GM12878 (cell line): ENCODE measurements at regions not wholly inside any gene's neighbourhood (a gene's known extent, or its start where the extent isn't known, plus 50 kb on each side); places are given as distances from the start of the nearest gene placed in this dataset.

ENCODE experiments used
- ATAC-seq: fragments of 200-7000 bp; cut with Tn5 transposase; 3 replicates; pipeline ENCODE4 v1.9.1; 2020; ENCODE audit warnings: mild to moderate bottlenecking, moderate library complexity
- BruUV-seq: library from RNA; stranded (reverse); fragments of 400-500 nt; replicated peaks from 2 replicates; lab custom pipeline; 2021; lab: Mats Ljungman, UMichigan
- CTCF ChIA-PET: fragments of 300-600 bp; sonication (Branson Sonifier 250); formaldehyde crosslinking; extraction: SDS; loops from one replicate; lab custom pipeline; 2021; ENCODE audit warnings: inconsistent platforms; lab: Yijun Ruan, JAX
- POLR2A ChIA-PET: fragments of 350-600 bp; formaldehyde crosslinking; extraction: SDS; loops from one replicate; lab custom pipeline; 2021; ENCODE audit warnings: inconsistent platforms; lab: Charles Lee
- RAD21 ChIA-PET: fragments of 300-600 bp; sonication (Branson Sonifier 250); formaldehyde crosslinking; loops from one replicate; lab custom pipeline; 2023; ENCODE audit warnings: antibody characterized with exemption; ENCODE audit not compliant: unreplicated experiment; lab: Charles Lee
- SMC1A ChIA-PET: fragments of 300-600 bp; sonication (Branson Sonifier 250); formaldehyde crosslinking; loops from one replicate; lab custom pipeline; 2023; ENCODE audit not compliant: unreplicated experiment, uncharacterized antibody; lab: Charles Lee
- DNase-seq: peaks from one replicate; pipeline ENCODE4 v3.0.0-alpha.2; 2011; ENCODE audit warnings: low read depth, low spot score
- FAIRE-seq: peaks from 3 replicates; lab custom pipeline; 2011; peaks lifted over from hg19 to GRCh38; lab: Jason Lieb, UNC
- H2AFZ ChIP-seq: 2 replicates; pipeline ENCODE4 v1.6.0; 2011; ENCODE audit warnings: low read depth, low read length, control low read depth; ENCODE audit not compliant: control insufficient read depth
- H3K27ac ChIP-seq: 2 replicates; pipeline ENCODE4 v1.5.1; 2011; ENCODE audit warnings: control low read depth; ENCODE audit not compliant: control insufficient read depth, insufficient read depth
- H3K27me3 ChIP-seq, 2 experiments: replicated peaks in 1 of 2; 2 replicates each; pipeline versions ENCODE4 v1.6.0 to v1.6.1; 2011; ENCODE audit warnings: low read length in 1 of 2; ENCODE audit not compliant: control insufficient read depth in 2 of 2, insufficient read depth in 2 of 2
- H3K36me3 ChIP-seq, 2 experiments: 2 replicates each; pipeline ENCODE4 v1.5.1; 2011; ENCODE audit warnings: low read length in 1 of 2; ENCODE audit not compliant: control insufficient read depth in 2 of 2, insufficient read depth in 2 of 2
- H3K4me1 ChIP-seq: 2 replicates; pipeline ENCODE4 v1.6.1; 2011; ENCODE audit warnings: mild to moderate bottlenecking, low read length, moderate library complexity, mixed read lengths; ENCODE audit not compliant: control insufficient read depth, insufficient read depth
- H3K4me2 ChIP-seq: 2 replicates; pipeline ENCODE4 v1.6.0; 2011; ENCODE audit warnings: control low read depth; ENCODE audit not compliant: control insufficient read depth, insufficient read depth
- H3K4me3 ChIP-seq: fragments of 200-600 bp; sonication (generic); 2 replicates; pipeline ENCODE4 v1.5.1; 2016
- H3K79me2 ChIP-seq: 2 replicates; pipeline ENCODE4 v1.6.0; 2011; ENCODE audit warnings: low read length; ENCODE audit not compliant: control insufficient read depth, insufficient read depth
- H3K9ac ChIP-seq: 2 replicates; pipeline ENCODE4 v1.8.0; 2011; ENCODE audit warnings: low read length, control low read depth, mixed read lengths; ENCODE audit not compliant: control insufficient read depth, insufficient read depth
- H3K9me3 ChIP-seq: replicated peaks from 3 replicates; pipeline ENCODE4 v1.5.1; 2011; ENCODE audit warnings: mild to moderate bottlenecking, low read length; ENCODE audit not compliant: control insufficient read depth, insufficient read depth
- H4K20me1 ChIP-seq: 2 replicates; pipeline ENCODE4 v1.6.0; 2011; ENCODE audit not compliant: control insufficient read depth, insufficient read depth
- BCL11A ChIP-seq: IDR thresholded peaks from 2 replicates; pipeline ENCODE4 v1.6.1; 2011; ENCODE audit warnings: low read depth, low read length
- EZH2 ChIP-seq: IDR thresholded peaks from 2 replicates; pipeline ENCODE4 v1.6.1; 2012; ENCODE audit warnings: low read depth, mild to moderate bottlenecking, control low read depth, inconsistent platforms, low read length, borderline replicate concordance; ENCODE audit not compliant: control insufficient read depth
- HSF1 ChIP-seq: fragments of 150-350 bp; IDR thresholded peaks from 2 replicates; pipeline ENCODE4 v1.6.1; 2014; ENCODE audit warnings: mild to moderate bottlenecking, low read depth, low read length
- JUNB ChIP-seq: IDR thresholded peaks from 2 replicates; pipeline ENCODE4 v1.6.1; 2016; ENCODE audit warnings: antibody characterized with exemption, mild to moderate bottlenecking
- PBX3 ChIP-seq: IDR thresholded peaks from 2 replicates; pipeline ENCODE4 v1.6.1; 2011; ENCODE audit warnings: mild to moderate bottlenecking, low read depth, low read length, moderate library complexity; ENCODE audit not compliant: insufficient replicate concordance
- PKNOX1 ChIP-seq: fragments of 450-650 bp; IDR thresholded peaks from 2 replicates; pipeline ENCODE4 v1.6.1; 2016; ENCODE audit warnings: mild to moderate bottlenecking
- YBX1 ChIP-seq: fragments of 450-650 bp; IDR thresholded peaks from 2 replicates; pipeline ENCODE4 v1.6.1; 2016; ENCODE audit warnings: antibody characterized with exemption
- WGBS: methylation state at CpG from one replicate; pipeline ENCODE4 v1.1.6; 2016; ENCODE audit warnings: low lambda C conversion rate; ENCODE audit not compliant: insufficient replicate concordance, insufficient coverage; ENCODE audit errors: missing lambda C conversion rate; 5-methylcytosine and 5-hydroxymethylcytosine counted together
- in situ Hi-C: fragments of 300-500 bp; cut with MboI; formaldehyde crosslinking; loops from 9 replicates; pipeline ENCODE4 v1.14.3; 2018; ENCODE audit warnings: mixed read lengths
- intact Hi-C: fragments of 100-400 bp; cut with micrococcal nuclease; formaldehyde crosslinking; loops from one replicate; pipeline ENCODE4 v1.14.2; 2022; ENCODE audit not compliant: unreplicated experiment

DNA sequence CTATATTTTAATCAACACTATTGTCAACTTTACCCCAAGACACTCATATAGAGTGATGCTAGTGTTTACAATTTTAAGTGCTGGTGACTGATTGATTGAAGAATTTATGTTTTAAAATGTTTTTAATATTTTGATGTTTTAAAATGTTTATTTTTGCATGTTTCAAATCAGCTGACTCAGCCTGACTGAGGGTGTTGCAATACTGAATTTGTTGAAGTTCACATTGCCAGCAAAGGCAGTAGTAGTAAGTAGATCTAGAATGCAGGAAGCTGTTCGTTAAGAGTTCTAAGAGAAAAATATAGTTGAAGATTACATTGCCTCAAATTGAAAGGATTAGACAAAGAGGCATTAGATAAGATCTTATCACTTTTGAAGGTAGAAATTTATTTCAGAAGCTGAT is 977.6 kb downstream of the IGSF11 start:
- no peaks in the 10 kb centered on the region for H4K20me1 ChIP-seq
- TF ChIP-seq JUNB: no peak
- no peak for TF ChIP-seq PBX3
- no peak for TF ChIP-seq HSF1
- TF ChIP-seq BCL11A: no peak
- no peak for TF ChIP-seq PKNOX1
- TF ChIP-seq EZH2: no peak
- no peak for TF ChIP-seq YBX1
- H3K9me3 ChIP-seq: no peaks in the 10 kb centered on the region
- BruUV-seq: no TSS peak
- intact Hi-C loops: no loop called here
- in situ Hi-C loops: no loop called here
- no peaks in the 10 kb centered on the region for H3K4me1 ChIP-seq
- H3K79me2 ChIP-seq: no peaks in the 10 kb centered on the region
- ATAC-seq (no peak), FAIRE-seq (no peak), DNase-seq (no peak)
- ChIA-PET CTCF (interaction anchor here (1.4 kb wide), 1 partner anchor 68 kb away, joined by 3 read pairs; no protein-coding TSS in a partner anchor), SMC1A (no interaction called here), RAD21 (no interaction called here), POLR2A (no interaction called here)
- WGBS: 4% methylated on average over 1 of the region's 1 CpG
- H3K27ac ChIP-seq: no peak overlapping the region
- no peak overlapping the region for H2AFZ ChIP-seq
- H3K36me3 ChIP-seq: no peaks in the 10 kb centered on the region
- H3K9ac ChIP-seq: no peak overlapping the region
- H3K4me3 ChIP-seq: no peak overlapping the region
- H3K27me3 ChIP-seq: no peaks in the 10 kb centered on the region
- no peak overlapping the region for H3K4me2 ChIP-seq
